Upper lobe of left lung (tissue), 4 donors: ENCODE measurements at regions not wholly inside any gene's neighbourhood (a gene's known extent, or its start where the extent isn't known, plus 50 kb on each side); places are given as distances from the start of the nearest gene placed in this dataset.

Experiments
- CTCF ChIP-seq, 6 experiments: fragments of 450-650 bp in 4 of 6; fragments of 200-600 bp in 2 of 6; sonication (generic) in 2 of 6; IDR thresholded peaks; one replicate each; pipeline ENCODE4 v1.5.1; 2016 to 2019; ENCODE audit warnings: antibody characterized with exemption in 6 of 6
- POLR2AphosphoS5 ChIP-seq, 2 donors: sonication (generic); formaldehyde crosslinking; IDR thresholded peaks; one replicate each; pipeline ENCODE4 v1.5.1; 2017; ENCODE audit warnings: antibody characterized with exemption in 2 of 2

- no peak for TF ChIP-seq CTCF (IDR thresholded peaks at IDR 0.05)
- TF ChIP-seq POLR2AphosphoS5 (IDR thresholded peaks at IDR 0.05) = no peak
Measured at GRCh38 chr5:81837667-81838306, 86.9 kb upstream of the SSBP2 start.
